ENCODE measurements at regions not wholly inside any gene's neighbourhood (a gene's known extent, or its start where the extent isn't known, plus 50 kb on each side); places are given as distances from the start of the nearest gene placed in this dataset.

GRCh38 chr13:91238036-91238435 lies 109.5 kb upstream of the MIR17HG start:
- no peak for DNase-seq
- no peak overlapping the region for H3K4me3 ChIP-seq
- H3K27ac ChIP-seq: no peak overlapping the region
- H3K27me3 ChIP-seq: no peaks in the 10 kb centered on the region
- intact Hi-C loops (cut with DNase I): no loop called here
- no peaks in the 10 kb centered on the region for H3K36me3 ChIP-seq
- no peak for TF ChIP-seq POLR2A (IDR thresholded peaks at IDR 0.05)
- no peak for TF ChIP-seq CTCF (IDR thresholded peaks at IDR 0.05)
- TF ChIP-seq POLR2AphosphoS5 (IDR thresholded peaks at IDR 0.05): no peak
- TF ChIP-seq EP300 (IDR thresholded peaks at IDR 0.05): no peak
- 82 to 86% methylated on average over 2 of the region's 2 CpGs for WGBS, 2 donors
- H3K4me1 ChIP-seq: no peaks in the 10 kb centered on the region
- no peaks in the 10 kb centered on the region for H3K9me3 ChIP-seq

- no peaks in the 10 kb centered on the region for H3K4me1 ChIP-seq
- WGBS, 2 donors: 90 to 99% methylated on average over 1 of the region's 1 CpG
- H3K9me3 ChIP-seq: no peaks in the 10 kb centered on the region
- no peak for TF ChIP-seq EP300 (IDR thresholded peaks at IDR 0.05)
- TF ChIP-seq CTCF (IDR thresholded peaks at IDR 0.05): no peak
- TF ChIP-seq POLR2A (IDR thresholded peaks at IDR 0.05): no peak
- no peak for TF ChIP-seq POLR2AphosphoS5 (IDR thresholded peaks at IDR 0.05)
- H3K4me3 ChIP-seq: no peak overlapping the region
- no peak for DNase-seq
- intact Hi-C loops (cut with DNase I): no loop called here
- H3K36me3 ChIP-seq: no peaks in the 10 kb centered on the region
- H3K27me3 ChIP-seq: no peaks in the 10 kb centered on the region
- H3K27ac ChIP-seq: no peak overlapping the region
Measured at GRCh38 chr13:91240341-91240740, 107.1 kb upstream of the MIR17HG start.

- Histone ChIP-seq H3K27ac (no peak overlapping the region), H3K4me3 (no peak overlapping the region), H3K4me1 (no peaks in the 10 kb centered on the region), H3K27me3 (no peaks in the 10 kb centered on the region), H3K36me3 (no peaks in the 10 kb centered on the region), H3K9me3 (no peaks in the 10 kb centered on the region)
- no peak for DNase-seq
- WGBS, 2 donors: 78 to 84% methylated on average over 2 of the region's 2 CpGs
- TF ChIP-seq POLR2AphosphoS5 (IDR thresholded peaks at IDR 0.05) (no peak), EP300 (IDR thresholded peaks at IDR 0.05) (no peak), CTCF (IDR thresholded peaks at IDR 0.05) (no peak), POLR2A (IDR thresholded peaks at IDR 0.05) (no peak)
- intact Hi-C loops (cut with DNase I): no loop called here
Measured at GRCh38 chr13:91241221-91241933, 106.1 kb upstream of the MIR17HG start.

GRCh38 chr13:91242652-91243051 lies 104.8 kb upstream of the MIR17HG start:
- no peaks in the 10 kb centered on the region for H3K36me3 ChIP-seq
- no peak for DNase-seq
- no peak overlapping the region for H3K4me3 ChIP-seq
- intact Hi-C loops (cut with DNase I): no loop called here
- no peak for TF ChIP-seq POLR2A (IDR thresholded peaks at IDR 0.05)
- TF ChIP-seq POLR2AphosphoS5 (IDR thresholded peaks at IDR 0.05): no peak
- no peak for TF ChIP-seq CTCF (IDR thresholded peaks at IDR 0.05)
- TF ChIP-seq EP300 (IDR thresholded peaks at IDR 0.05): no peak
- H3K9me3 ChIP-seq: no peaks in the 10 kb centered on the region
- H3K4me1 ChIP-seq: no peaks in the 10 kb centered on the region
- no peak overlapping the region for H3K27ac ChIP-seq
- no peaks in the 10 kb centered on the region for H3K27me3 ChIP-seq

GRCh38 chr13:91245288-91245687 lies 102.2 kb upstream of the MIR17HG start:
- no peaks in the 10 kb centered on the region for H3K9me3 ChIP-seq
- TF ChIP-seq CTCF (IDR thresholded peaks at IDR 0.05): no peak
- no peak for TF ChIP-seq POLR2A (IDR thresholded peaks at IDR 0.05)
- no peak for TF ChIP-seq POLR2AphosphoS5 (IDR thresholded peaks at IDR 0.05)
- no peak for TF ChIP-seq EP300 (IDR thresholded peaks at IDR 0.05)
- no peak overlapping the region for H3K4me3 ChIP-seq
- H3K27ac ChIP-seq: no peak overlapping the region
- intact Hi-C loops (cut with DNase I): no loop called here
- DNase-seq: no peak
- no peaks in the 10 kb centered on the region for H3K4me1 ChIP-seq
- WGBS, 2 donors: 78 to 92% methylated on average over 2 of the region's 2 CpGs
- H3K36me3 ChIP-seq: no peaks in the 10 kb centered on the region
- H3K27me3 ChIP-seq: no peaks in the 10 kb centered on the region

Measured in sigmoid colon (tissue), 6 donors.